ENCODE measurements at regions not wholly inside any gene's neighbourhood (a gene's known extent, or its start where the extent isn't known, plus 50 kb on each side); places are given as distances from the start of the nearest gene placed in this dataset.

GRCh38 chr3:6571448-6571847 is 289.5 kb upstream of the GRM7 start:
- TF ChIP-seq CTCF (IDR thresholded peaks at IDR 0.05), result no peak
- 72 to 85% methylated on average over 3 of the region's 3 CpGs for WGBS, 2 donors
- ATAC-seq (no peak), DNase-seq (no peak)
- H3K4me3 ChIP-seq, result no peak overlapping the region
- no peaks in the 10 kb centered on the region for H3K27me3 ChIP-seq
- H3K27ac ChIP-seq, result no peak overlapping the region
- H3K4me1 ChIP-seq, result no peaks in the 10 kb centered on the region
- peaks cover 0 to 14% (median 0%) of the 10 kb centered on the region in 11 donors for H3K9me3 ChIP-seq
- no peaks in the 10 kb centered on the region for H3K36me3 ChIP-seq
- intact Hi-C loops (cut with DNase I), result no loop called here

DNA sequence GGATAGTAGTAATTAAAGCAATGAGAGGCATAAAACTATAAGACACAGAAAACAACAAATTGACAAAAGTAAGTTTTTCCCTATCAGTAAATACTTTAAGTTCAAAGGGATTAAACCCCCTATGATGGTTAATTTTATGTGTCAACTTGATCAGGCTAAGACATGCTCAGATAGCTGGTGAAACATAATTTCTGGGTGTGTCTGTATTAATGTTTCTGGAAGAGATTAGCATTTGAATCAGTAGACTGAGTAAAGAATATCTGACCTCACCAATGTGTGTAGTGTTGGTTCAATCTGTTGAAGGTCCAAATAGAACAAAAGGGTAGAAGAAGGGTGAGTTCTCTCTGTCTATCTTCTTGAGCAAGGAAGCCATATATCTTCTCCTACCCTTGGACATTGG is 283.3 kb upstream of the GRM7 start:
- no peak for DNase-seq

GRCh38 chr3:6578526-6578925 is 282.4 kb upstream of the GRM7 start:
- no peaks in the 10 kb centered on the region for H3K36me3 ChIP-seq
- no peaks in the 10 kb centered on the region for H3K27me3 ChIP-seq
- intact Hi-C loops (cut with DNase I), result no loop called here
- 58% methylated on average over 1 of the region's 1 CpG for WGBS, 2 donors
- no peak overlapping the region for H3K4me3 ChIP-seq
- peaks cover 0 to 18% (median 0%) of the 10 kb centered on the region in 11 donors for H3K9me3 ChIP-seq
- no peaks in the 10 kb centered on the region for H3K4me1 ChIP-seq
- DNase-seq (no peak), ATAC-seq (no peak)
- TF ChIP-seq CTCF (IDR thresholded peaks at IDR 0.05), result no peak
- no peak overlapping the region for H3K27ac ChIP-seq

More for the DNA sequence above, 283.3 kb upstream of the GRM7 start:
- TF ChIP-seq CTCF (IDR thresholded peaks at IDR 0.05), result no peak
- Histone ChIP-seq H3K9me3 (peaks cover 0 to 24% (median 0%) of the 10 kb centered on the region in 11 donors), H3K4me3 (no peak overlapping the region), H3K27ac (no peak overlapping the region), H3K4me1 (no peaks in the 10 kb centered on the region), H3K27me3 (no peaks in the 10 kb centered on the region), H3K36me3 (no peaks in the 10 kb centered on the region)
- intact Hi-C loops (cut with DNase I), result no loop called here
- ATAC-seq, result no peak

DNA sequence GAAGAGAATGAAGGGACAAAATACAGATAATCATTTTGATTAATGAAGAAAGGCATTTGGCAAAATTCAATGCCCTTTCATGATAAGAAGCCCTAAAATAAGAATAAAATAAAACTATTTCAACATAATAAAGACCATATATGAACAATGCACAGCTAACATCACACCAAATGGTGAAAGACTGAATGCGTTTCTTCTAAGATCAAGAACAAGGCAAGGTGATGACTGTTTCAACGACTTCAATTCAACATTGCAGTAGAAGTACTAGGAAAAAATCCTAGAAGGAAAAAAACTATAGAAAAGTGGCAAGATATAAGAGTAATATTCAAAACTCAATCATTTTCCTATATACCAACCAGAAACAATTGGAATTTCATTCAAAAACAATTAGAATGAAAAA is 280.1 kb upstream of the GRM7 start:
- intact Hi-C loops (cut with DNase I), result no loop called here
- Histone ChIP-seq H3K9me3 (peaks cover 0 to 21% (median 0%) of the 10 kb centered on the region in 11 donors), H3K27ac (no peak overlapping the region), H3K4me1 (no peaks in the 10 kb centered on the region), H3K4me3 (no peak overlapping the region), H3K36me3 (no peaks in the 10 kb centered on the region), H3K27me3 (no peaks in the 10 kb centered on the region)
- DNase-seq (no peak), ATAC-seq (no peak)
- TF ChIP-seq CTCF (IDR thresholded peaks at IDR 0.05), result no peak
- WGBS, 2 donors, result 46 to 54% methylated on average over 2 of the region's 2 CpGs

DNA sequence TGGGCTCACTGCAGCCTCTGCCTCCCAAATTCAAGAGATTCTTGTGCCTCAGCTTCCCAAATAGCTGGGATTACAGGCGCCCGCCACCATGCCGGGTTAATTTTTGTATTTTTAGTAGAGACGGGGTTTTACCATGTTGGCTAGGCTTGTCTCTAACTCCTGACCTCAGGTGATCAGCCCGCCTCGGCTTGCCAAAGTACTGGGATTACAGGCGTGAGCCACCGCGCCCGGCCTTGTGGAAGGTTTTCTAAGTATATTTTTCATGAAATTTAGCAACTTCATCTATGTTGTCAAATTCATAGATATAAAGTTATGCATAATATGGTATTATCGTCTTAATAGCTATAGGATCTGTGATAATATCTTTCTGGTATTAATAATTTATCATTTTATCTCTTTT is 275.6 kb upstream of the GRM7 start:
- TF ChIP-seq CTCF (IDR thresholded peaks at IDR 0.05), result no peak
- 91 to 94% methylated on average over 11 of the region's 11 CpGs for WGBS, 2 donors
- no peak for ATAC-seq

More for the DNA sequence above, 275.6 kb upstream of the GRM7 start:
- peaks cover 0 to 30% (median 0%) of the 10 kb centered on the region in 11 donors for H3K9me3 ChIP-seq
- no peaks in the 10 kb centered on the region for H3K4me1 ChIP-seq
- no peak overlapping the region for H3K27ac ChIP-seq
- no peak overlapping the region for H3K4me3 ChIP-seq
- H3K27me3 ChIP-seq, result no peaks in the 10 kb centered on the region
- H3K36me3 ChIP-seq, result no peaks in the 10 kb centered on the region
- intact Hi-C loops (cut with DNase I), result no loop called here
- DNase-seq, result no peak

All from heart right ventricle (tissue), 16 donors.